CD4-positive, alpha-beta memory T cell (primary cell): ENCODE measurements at regions not wholly inside any gene's neighbourhood (a gene's known extent, or its start where the extent isn't known, plus 50 kb on each side); places are given as distances from the start of the nearest gene placed in this dataset.

ENCODE experiments used
- CTCF ChIA-PET: fragments of 350-600 bp; sonication (Branson Sonifier 250); formaldehyde crosslinking; loops from one replicate; lab custom pipeline; 2021; ENCODE audit warnings: inconsistent platforms; ENCODE audit not compliant: partially characterized antibody; lab: Charles Lee
- POLR2A ChIA-PET: fragments of 350-600 bp; sonication (Branson Sonifier 250); formaldehyde crosslinking; loops from one replicate; lab custom pipeline; 2021; ENCODE audit not compliant: partially characterized antibody; lab: Charles Lee
- DNase-seq, 5 donors: peaks; one replicate each; pipeline versions ENCODE4 v3.0.0 to v3.0.0-alpha.2; 2020 to 2022; ENCODE audit warnings: mixed read lengths in 1 of 5
- H3K27ac ChIP-seq: one replicate; pipeline ENCODE4 v1.7.0; 2013; ENCODE audit warnings: low read depth, low read length
- H3K27me3 ChIP-seq: 2 replicates; pipeline ENCODE4 v1.7.0; 2013; ENCODE audit warnings: mild to moderate bottlenecking, low read length, moderate library complexity; ENCODE audit not compliant: insufficient read depth
- H3K36me3 ChIP-seq: 2 replicates; pipeline ENCODE4 v1.7.0; 2013; ENCODE audit warnings: mild to moderate bottlenecking, low read length, moderate library complexity; ENCODE audit not compliant: insufficient read depth
- H3K4me1 ChIP-seq: 2 replicates; pipeline ENCODE4 v1.7.0; 2013; ENCODE audit warnings: mild to moderate bottlenecking, low read length, moderate library complexity; ENCODE audit not compliant: insufficient read depth
- H3K4me3 ChIP-seq, 2 donors: one replicate each; pipeline ENCODE4 v1.7.0; 2013; ENCODE audit warnings: low read length in 2 of 2, mild to moderate bottlenecking in 1 of 2
- H3K9me3 ChIP-seq, 2 donors: one replicate each; pipeline ENCODE4 v1.7.0; 2013; ENCODE audit warnings: low read length in 2 of 2, control low read depth in 1 of 2; ENCODE audit not compliant: control insufficient read depth in 1 of 2
- H3K27ac Mint-ChIP-seq, 7 donors: one replicate each; pipeline ENCODE4 v1.8.0; 2020 to 2021; ENCODE audit warnings: mixed read lengths in 7 of 7, mild to moderate bottlenecking in 6 of 7, inconsistent platforms in 3 of 7, moderate library complexity in 3 of 7
- H3K27me3 Mint-ChIP-seq, 2 donors: one replicate each; pipeline ENCODE4 v1.8.0; 2020 to 2021; ENCODE audit warnings: mixed read lengths in 2 of 2
- H3K36me3 Mint-ChIP-seq, 2 donors: one replicate each; pipeline ENCODE4 v1.8.0; 2020 to 2021; ENCODE audit warnings: mixed read lengths in 2 of 2, inconsistent platforms in 1 of 2, mild to moderate bottlenecking in 1 of 2
- H3K4me1 Mint-ChIP-seq, 4 donors: one replicate each; pipeline ENCODE4 v1.8.0; 2020 to 2021; ENCODE audit warnings: mixed read lengths in 4 of 4, mild to moderate bottlenecking in 1 of 4
- H3K4me3 Mint-ChIP-seq, 8 donors: one replicate each; pipeline ENCODE4 v1.8.0; 2020 to 2021; ENCODE audit warnings: mixed read lengths in 8 of 8, mild to moderate bottlenecking in 7 of 8, moderate library complexity in 6 of 8, inconsistent platforms in 3 of 8
- H3K9me3 Mint-ChIP-seq, 8 donors: one replicate each; pipeline ENCODE4 v1.8.0; 2020 to 2021; ENCODE audit warnings: mixed read lengths in 8 of 8, mild to moderate bottlenecking in 5 of 8, inconsistent platforms in 3 of 8, moderate library complexity in 1 of 8
- intact Hi-C: fragments of 100-400 bp; cut with micrococcal nuclease; formaldehyde crosslinking; loops from one replicate; pipeline ENCODE4 v1.15.1; 2023

GRCh38 chr6:85396159-85396808, 53.6 kb upstream of the NT5E start:
- Histone ChIP-seq H3K9me3 (no peaks in the 10 kb centered on the region), H3K36me3 (no peaks in the 10 kb centered on the region), H3K27ac (no peak overlapping the region), H3K4me1 (no peaks in the 10 kb centered on the region), H3K4me3 (no peak overlapping the region), H3K27me3 (no peaks in the 10 kb centered on the region)
- ChIA-PET POLR2A (no interaction called here), CTCF (interaction anchor here (0.9 kb wide), 1 partner anchor 10 kb away, joined by 3 read pairs; no protein-coding TSS in a partner anchor)
- DNase-seq: no peak
- H3K9me3 Mint-ChIP-seq: peaks cover 0 to 10% (median 5%) of the 10 kb centered on the region in 8 donors
- no peak overlapping the region for H3K4me3 Mint-ChIP-seq
- no peaks in the 10 kb centered on the region for H3K36me3 Mint-ChIP-seq
- no peak overlapping the region for H3K27ac Mint-ChIP-seq
- H3K4me1 Mint-ChIP-seq: no peaks in the 10 kb centered on the region
- H3K27me3 Mint-ChIP-seq: peaks cover 0 to 3% of the 10 kb centered on the region in 2 donors
- intact Hi-C loops: no loop called here

GRCh38 chr6:85395746-85396145, 54.1 kb upstream of the NT5E start:
- CTCF ChIA-PET: interaction anchor here (0.9 kb wide), 1 partner anchor 9 kb away, joined by 3 read pairs; no protein-coding TSS in a partner anchor
- no peaks in the 10 kb centered on the region for H3K36me3 Mint-ChIP-seq
- peaks cover 0 to 10% (median 5%) of the 10 kb centered on the region in 8 donors for H3K9me3 Mint-ChIP-seq
- Histone ChIP-seq H3K4me1 (no peaks in the 10 kb centered on the region), H3K27ac (no peak overlapping the region), H3K27me3 (no peaks in the 10 kb centered on the region), H3K36me3 (no peaks in the 10 kb centered on the region), H3K9me3 (no peaks in the 10 kb centered on the region), H3K4me3 (no peak overlapping the region)
- no peak overlapping the region for H3K4me3 Mint-ChIP-seq
- H3K4me1 Mint-ChIP-seq: no peaks in the 10 kb centered on the region
- intact Hi-C loops: no loop called here
- POLR2A ChIA-PET: no interaction called here
- H3K27me3 Mint-ChIP-seq: peaks cover 0 to 6% of the 10 kb centered on the region in 2 donors
- no peak overlapping the region for H3K27ac Mint-ChIP-seq
- no peak for DNase-seq

- no peak overlapping the region for H3K27ac Mint-ChIP-seq
- no peak overlapping the region for H3K4me3 ChIP-seq
- POLR2A ChIA-PET: no interaction called here
- no peaks in the 10 kb centered on the region for H3K36me3 Mint-ChIP-seq
- no peaks in the 10 kb centered on the region for H3K4me1 ChIP-seq
- H3K27ac ChIP-seq: no peak overlapping the region
- no peaks in the 10 kb centered on the region for H3K4me1 Mint-ChIP-seq
- H3K4me3 Mint-ChIP-seq: no peak overlapping the region
- no peak for DNase-seq
- H3K9me3 ChIP-seq: no peaks in the 10 kb centered on the region
- intact Hi-C loops: no loop called here
- CTCF ChIA-PET: no interaction called here
- H3K9me3 Mint-ChIP-seq: peaks cover 0 to 10% (median 5%) of the 10 kb centered on the region in 8 donors
- no peaks in the 10 kb centered on the region for H3K36me3 ChIP-seq
- peaks cover 3 to 8% of the 10 kb centered on the region in 2 donors for H3K27me3 Mint-ChIP-seq
- no peaks in the 10 kb centered on the region for H3K27me3 ChIP-seq
Measured at GRCh38 chr6:85394853-85395538, 54.9 kb upstream of the NT5E start.

GRCh38 chr6:85394199-85394598, 55.7 kb upstream of the NT5E start:
- H3K4me1 ChIP-seq: no peaks in the 10 kb centered on the region
- POLR2A ChIA-PET: no interaction called here

GRCh38 chr6:85392379-85392778, 57.5 kb upstream of the NT5E start:
- Mint-ChIP-seq H3K9me3 (peaks cover 0 to 7% (median 3%) of the 10 kb centered on the region in 8 donors), H3K36me3 (no peaks in the 10 kb centered on the region), H3K27me3 (peaks cover 6 to 13% of the 10 kb centered on the region in 2 donors), H3K27ac (no peak overlapping the region), H3K4me1 (no peaks in the 10 kb centered on the region), H3K4me3 (no peak overlapping the region)
- Histone ChIP-seq H3K4me1 (no peaks in the 10 kb centered on the region), H3K27ac (no peak overlapping the region), H3K27me3 (no peaks in the 10 kb centered on the region), H3K9me3 (no peaks in the 10 kb centered on the region), H3K36me3 (no peaks in the 10 kb centered on the region), H3K4me3 (no peak overlapping the region)
- intact Hi-C loops: no loop called here
- DNase-seq: no peak
- POLR2A ChIA-PET: interaction anchor here (0.7 kb wide), 1 partner anchor 1459 kb away, joined by 4 read pairs; no protein-coding TSS in a partner anchor
- CTCF ChIA-PET: no interaction called here

More at GRCh38 chr6:85394199-85394598, 55.7 kb upstream of the NT5E start:
- no peak overlapping the region for H3K27ac Mint-ChIP-seq
- no peak overlapping the region for H3K27ac ChIP-seq
- peaks cover 4 to 11% of the 10 kb centered on the region in 2 donors for H3K27me3 Mint-ChIP-seq
- no peaks in the 10 kb centered on the region for H3K9me3 ChIP-seq
- no peak overlapping the region for H3K4me3 ChIP-seq
- no peaks in the 10 kb centered on the region for H3K27me3 ChIP-seq
- H3K36me3 ChIP-seq: no peaks in the 10 kb centered on the region
- intact Hi-C loops: no loop called here
- H3K4me3 Mint-ChIP-seq: no peak overlapping the region
- H3K4me1 Mint-ChIP-seq: no peaks in the 10 kb centered on the region
- CTCF ChIA-PET: no interaction called here
- no peaks in the 10 kb centered on the region for H3K36me3 Mint-ChIP-seq
- peaks cover 0 to 10% (median 5%) of the 10 kb centered on the region in 8 donors for H3K9me3 Mint-ChIP-seq
- DNase-seq: no peak

GRCh38 chr6:85390775-85391174, 59.1 kb upstream of the NT5E start:
- H3K36me3 Mint-ChIP-seq: no peaks in the 10 kb centered on the region
- H3K4me1 Mint-ChIP-seq: no peaks in the 10 kb centered on the region
- H3K4me3 ChIP-seq: no peak overlapping the region
- H3K36me3 ChIP-seq: no peaks in the 10 kb centered on the region
- no peak overlapping the region for H3K4me3 Mint-ChIP-seq
- intact Hi-C loops: no loop called here
- H3K27ac ChIP-seq: no peak overlapping the region
- H3K27me3 Mint-ChIP-seq: peaks cover 6 to 13% of the 10 kb centered on the region in 2 donors
- no peak for DNase-seq
- H3K9me3 ChIP-seq: no peaks in the 10 kb centered on the region
- no peak overlapping the region for H3K27ac Mint-ChIP-seq
- H3K9me3 Mint-ChIP-seq: peaks cover 0 to 3% (median 0%) of the 10 kb centered on the region in 8 donors
- POLR2A ChIA-PET: no interaction called here
- H3K4me1 ChIP-seq: no peaks in the 10 kb centered on the region
- no peaks in the 10 kb centered on the region for H3K27me3 ChIP-seq
- CTCF ChIA-PET: no interaction called here

GRCh38 chr6:85390105-85390728, 59.7 kb upstream of the NT5E start:
- CTCF ChIA-PET: no interaction called here
- no peak overlapping the region for H3K27ac Mint-ChIP-seq

More at GRCh38 chr6:85390105-85390728, 59.7 kb upstream of the NT5E start:
- DNase-seq: no peak
- Mint-ChIP-seq H3K36me3 (no peaks in the 10 kb centered on the region), H3K4me3 (no peak overlapping the region), H3K27me3 (peaks cover 6 to 13% of the 10 kb centered on the region in 2 donors), H3K9me3 (peaks cover 0 to 3% (median 0%) of the 10 kb centered on the region in 8 donors), H3K4me1 (no peaks in the 10 kb centered on the region)
- H3K4me3 ChIP-seq: no peak overlapping the region
- POLR2A ChIA-PET: no interaction called here
- intact Hi-C loops: no loop called here
- no peaks in the 10 kb centered on the region for H3K27me3 ChIP-seq
- H3K9me3 ChIP-seq: no peaks in the 10 kb centered on the region
- H3K27ac ChIP-seq: no peak overlapping the region
- H3K36me3 ChIP-seq: no peaks in the 10 kb centered on the region
- H3K4me1 ChIP-seq: no peaks in the 10 kb centered on the region
